Mucosa of descending colon (tissue), 3 donors: ENCODE measurements at regions not wholly inside any gene's neighbourhood (a gene's known extent, or its start where the extent isn't known, plus 50 kb on each side); places are given as distances from the start of the nearest gene placed in this dataset.

Experiments used
- ATAC-seq: fragments of 200-7000 bp; cut with Tn5 transposase; one replicate; pipeline ENCODE4 v1.9.1; 2020; ENCODE audit warnings: mild to moderate bottlenecking, moderate library complexity
- DNase-seq, 3 donors: peaks; one replicate each; pipeline ENCODE4 v3.0.0-alpha.2; 2020
- H3K36me3 ChIP-seq: fragments of 200-600 bp; one replicate; pipeline ENCODE4 v1.8.0; 2021; ENCODE audit warnings: low read depth, mild to moderate bottlenecking
- H3K4me1 ChIP-seq: fragments of 200-600 bp; one replicate; pipeline ENCODE4 v1.8.0; 2021; ENCODE audit warnings: low read depth, mild to moderate bottlenecking
- H3K4me3 ChIP-seq: fragments of 200-600 bp; one replicate; pipeline ENCODE4 v1.8.0; 2021; ENCODE audit warnings: mild to moderate bottlenecking
- H3K9me3 ChIP-seq: fragments of 200-600 bp; one replicate; pipeline ENCODE4 v1.8.0; 2021; ENCODE audit warnings: mild to moderate bottlenecking
- intact Hi-C, 2 donors: fragments of 100-400 bp; cut with DNase I in 1 of 2; cut with micrococcal nuclease in 1 of 2; formaldehyde crosslinking; loops; one replicate each; pipeline versions ENCODE4 v1.11.0 to v1.11.1; 2022; cut with DNase I, micrococcal nuclease
- TF ChIP-seq, protein P1 (sequence below): fragments of 200-600 bp; IDR thresholded peaks from one replicate; pipeline ENCODE4 v1.8.0; 2022; ENCODE audit warnings: antibody characterized with exemption, mild to moderate bottlenecking
- donor health status: DM: no; HTN: no; CAD: no; lungs with moderate emphysema.
- donor health status: DM: no; HTN: no; CAD: no.
- donor health status: DM: no; HTN: yes; CAD: no.

DNA sequence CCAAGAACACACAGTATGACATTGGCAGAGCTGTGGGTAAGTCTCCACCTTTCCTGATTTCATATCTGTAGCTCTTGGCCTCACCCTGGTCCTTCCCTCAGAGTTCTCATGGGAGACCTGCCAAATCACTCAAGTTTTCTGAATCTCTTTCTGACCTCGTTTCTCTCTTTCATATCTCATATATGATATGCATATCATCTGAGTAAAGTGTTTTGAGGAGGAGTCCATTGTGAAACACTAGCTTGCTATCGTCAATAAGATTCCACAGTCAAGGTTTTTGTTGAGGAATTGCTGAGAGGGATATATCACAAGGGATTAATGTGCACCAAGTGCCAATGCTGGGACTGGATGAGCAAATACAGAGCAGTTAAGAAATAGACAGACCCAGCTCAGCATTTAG is 739.2 kb downstream of the BRINP1 start:
- TF ChIP-seq, protein P1, sequence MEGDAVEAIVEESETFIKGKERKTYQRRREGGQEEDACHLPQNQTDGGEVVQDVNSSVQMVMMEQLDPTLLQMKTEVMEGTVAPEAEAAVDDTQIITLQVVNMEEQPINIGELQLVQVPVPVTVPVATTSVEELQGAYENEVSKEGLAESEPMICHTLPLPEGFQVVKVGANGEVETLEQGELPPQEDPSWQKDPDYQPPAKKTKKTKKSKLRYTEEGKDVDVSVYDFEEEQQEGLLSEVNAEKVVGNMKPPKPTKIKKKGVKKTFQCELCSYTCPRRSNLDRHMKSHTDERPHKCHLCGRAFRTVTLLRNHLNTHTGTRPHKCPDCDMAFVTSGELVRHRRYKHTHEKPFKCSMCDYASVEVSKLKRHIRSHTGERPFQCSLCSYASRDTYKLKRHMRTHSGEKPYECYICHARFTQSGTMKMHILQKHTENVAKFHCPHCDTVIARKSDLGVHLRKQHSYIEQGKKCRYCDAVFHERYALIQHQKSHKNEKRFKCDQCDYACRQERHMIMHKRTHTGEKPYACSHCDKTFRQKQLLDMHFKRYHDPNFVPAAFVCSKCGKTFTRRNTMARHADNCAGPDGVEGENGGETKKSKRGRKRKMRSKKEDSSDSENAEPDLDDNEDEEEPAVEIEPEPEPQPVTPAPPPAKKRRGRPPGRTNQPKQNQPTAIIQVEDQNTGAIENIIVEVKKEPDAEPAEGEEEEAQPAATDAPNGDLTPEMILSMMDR, result no peak
- intact Hi-C loops, result no loop called here
- Histone ChIP-seq H3K4me3 (no peak overlapping the region), H3K36me3 (no peaks in the 10 kb centered on the region), H3K4me1 (no peaks in the 10 kb centered on the region), H3K9me3 (no peaks in the 10 kb centered on the region)
- DNase-seq (no peak), ATAC-seq (no peak)

DNA sequence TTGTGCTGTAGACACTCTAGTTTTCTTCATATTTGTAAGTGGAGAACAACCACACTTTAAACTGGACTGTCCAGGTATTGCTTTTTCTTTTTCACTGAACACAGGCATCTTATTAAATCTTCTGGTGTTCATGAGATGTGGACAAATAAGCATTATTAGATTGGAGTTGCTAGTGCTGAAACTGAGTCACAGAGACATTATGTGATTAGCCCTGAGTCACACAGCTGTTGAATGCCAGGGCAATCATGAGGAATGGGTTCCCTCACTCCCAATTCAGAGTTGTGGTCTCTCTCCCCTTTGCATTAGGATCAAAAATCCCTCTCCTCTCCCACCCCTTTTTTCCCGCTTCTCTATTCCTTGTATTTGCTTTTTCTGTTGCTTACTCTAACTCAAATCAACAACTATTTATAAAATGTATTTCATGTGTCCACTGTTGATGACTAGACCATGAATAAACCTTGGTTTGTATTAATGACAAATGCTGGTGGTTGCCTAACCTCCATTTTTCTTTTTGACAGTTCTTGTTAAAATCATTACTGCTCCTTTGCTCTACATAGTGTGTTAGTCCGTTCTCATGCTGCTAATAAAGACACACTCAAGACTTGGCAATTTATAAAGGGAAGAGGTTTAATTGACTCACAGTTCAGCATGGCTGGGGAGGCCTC is 738.2 kb downstream of the BRINP1 start:
- ATAC-seq (no peak), DNase-seq (no peak)
- Histone ChIP-seq H3K9me3 (no peaks in the 10 kb centered on the region), H3K36me3 (no peaks in the 10 kb centered on the region), H3K4me1 (no peaks in the 10 kb centered on the region), H3K4me3 (no peak overlapping the region)
- intact Hi-C loops, result no loop called here
- TF ChIP-seq, protein P1, result no peak

DNA sequence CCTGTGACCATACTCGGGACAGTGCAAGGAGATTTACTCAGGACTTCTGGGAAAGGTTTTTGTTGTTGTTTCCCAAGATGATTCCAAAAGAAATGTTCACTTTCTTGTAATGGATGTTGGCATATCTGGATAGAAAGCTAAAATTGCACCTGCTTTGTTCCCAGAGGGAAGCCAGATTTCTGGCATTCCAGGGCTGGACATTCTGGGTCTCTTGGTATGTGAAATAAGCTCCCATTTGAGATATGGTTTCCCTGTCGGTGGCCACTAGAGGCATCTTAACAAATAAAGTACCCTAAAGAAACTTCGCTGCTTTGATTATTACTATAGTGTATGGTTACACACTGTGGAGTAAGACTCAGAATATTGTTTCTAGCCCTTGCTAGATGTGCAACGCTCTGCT is 737.3 kb downstream of the BRINP1 start:
- TF ChIP-seq, protein P1, result no peak
- Histone ChIP-seq H3K9me3 (no peaks in the 10 kb centered on the region), H3K36me3 (no peaks in the 10 kb centered on the region), H3K4me3 (no peak overlapping the region), H3K4me1 (no peaks in the 10 kb centered on the region)
- intact Hi-C loops, result no loop called here
- DNase-seq, result no peak
- ATAC-seq, result no peak

DNA sequence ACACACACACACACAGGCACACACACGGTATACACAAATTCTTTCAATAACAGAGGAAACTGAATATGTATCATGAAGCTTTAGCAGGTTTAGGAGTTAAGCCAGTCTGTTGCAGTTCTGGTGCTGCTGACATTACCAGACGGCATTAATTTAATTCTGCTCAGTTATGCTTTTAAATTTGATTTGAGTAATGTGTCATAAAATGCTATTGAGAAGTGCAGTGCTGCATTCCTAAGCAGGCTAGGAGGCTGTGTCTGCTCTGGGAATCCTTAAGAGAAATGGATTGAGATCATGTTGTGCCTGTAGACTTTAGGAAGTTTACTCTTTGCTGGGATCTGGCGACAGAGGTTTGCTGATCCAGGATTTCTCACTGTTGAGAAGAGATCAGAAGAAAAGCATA is 733.8 kb downstream of the BRINP1 start:
- no peaks in the 10 kb centered on the region for H3K4me1 ChIP-seq
- H3K9me3 ChIP-seq, result no peaks in the 10 kb centered on the region
- H3K4me3 ChIP-seq, result no peak overlapping the region
- intact Hi-C loops, result no loop called here
- no peak for DNase-seq
- no peaks in the 10 kb centered on the region for H3K36me3 ChIP-seq
- no peak for ATAC-seq
- TF ChIP-seq, protein P1, result no peak

DNA sequence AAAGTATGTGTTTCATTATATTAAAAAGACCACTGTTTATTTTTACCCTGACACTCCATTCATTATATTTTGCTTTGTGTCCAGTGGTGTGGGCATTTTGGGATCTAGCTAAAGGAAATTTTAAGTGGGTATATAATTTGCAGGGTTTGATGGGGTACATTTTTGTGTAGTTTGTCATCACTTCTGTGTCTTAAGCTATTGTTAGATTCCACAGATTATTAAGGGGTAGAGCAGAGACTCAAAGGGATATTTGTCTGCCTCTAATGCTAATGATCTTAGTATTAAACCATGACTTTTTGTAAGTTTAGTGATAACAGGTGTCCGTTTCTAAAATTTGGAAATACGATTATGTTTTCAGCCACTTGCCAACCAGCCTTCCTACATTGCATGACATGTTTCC is 731.6 kb downstream of the BRINP1 start:
- H3K4me1 ChIP-seq, result no peaks in the 10 kb centered on the region
- TF ChIP-seq, protein P1, result no peak

More for the DNA sequence above, 731.6 kb downstream of the BRINP1 start:
- DNase-seq (no peak), ATAC-seq (no peak)
- no peak overlapping the region for H3K4me3 ChIP-seq
- H3K9me3 ChIP-seq, result no peaks in the 10 kb centered on the region
- intact Hi-C loops, result no loop called here
- H3K36me3 ChIP-seq, result no peaks in the 10 kb centered on the region
